ENCODE measurements at regions not wholly inside any gene's neighbourhood (a gene's known extent, or its start where the extent isn't known, plus 50 kb on each side); places are given as distances from the start of the nearest gene placed in this dataset.

- Histone ChIP-seq H3K9me3 (ENCODE audit: control insufficient read depth in 2 of 2, insufficient read depth in 1 of 2, low read length in 1 of 2) (no peaks in the 10 kb centered on the region), H3K27me3 (ENCODE audit: control insufficient read depth in 2 of 2, insufficient read depth in 1 of 2, low read length in 1 of 2) (no peaks in the 10 kb centered on the region), H3K27ac (ENCODE audit: low read depth in 1 of 2, low read length in 1 of 2) (no peak overlapping the region), H3K36me3 (ENCODE audit: control insufficient read depth in 2 of 2, insufficient read depth in 2 of 2, low read length in 1 of 2) (no peaks in the 10 kb centered on the region), H3K4me3 (ENCODE audit: low read length in 2 of 2) (no peak overlapping the region), H3K4me1 (ENCODE audit: control insufficient read depth in 2 of 2, insufficient read depth in 2 of 2, low read length in 2 of 2) (no peaks in the 10 kb centered on the region)
- DNase-seq (ENCODE audit: low read depth in 6 of 9, low spot score in 9 of 9): no peak
- WGBS: 91% methylated on average over 4 of the region's 4 CpGs
These were observed 64.8 kb downstream of the SCN11A start for GRCh38 chr3:38986901-38987300.

- no peak for DNase-seq (ENCODE audit: low read depth in 6 of 9, low spot score in 9 of 9)
- no peaks in the 10 kb centered on the region for H3K36me3 ChIP-seq (ENCODE audit: control insufficient read depth in 2 of 2, insufficient read depth in 2 of 2, low read length in 1 of 2)
- H3K4me1 ChIP-seq (ENCODE audit: control insufficient read depth in 2 of 2, insufficient read depth in 2 of 2, low read length in 2 of 2): no peaks in the 10 kb centered on the region
- no peak overlapping the region for H3K4me3 ChIP-seq (ENCODE audit: low read length in 2 of 2)
- no peak overlapping the region for H3K27ac ChIP-seq (ENCODE audit: low read depth in 1 of 2, low read length in 1 of 2)
- H3K27me3 ChIP-seq (ENCODE audit: control insufficient read depth in 2 of 2, insufficient read depth in 1 of 2, low read length in 1 of 2): no peaks in the 10 kb centered on the region
- H3K9me3 ChIP-seq (ENCODE audit: control insufficient read depth in 2 of 2, insufficient read depth in 1 of 2, low read length in 1 of 2): no peaks in the 10 kb centered on the region
- WGBS: 95% methylated on average over 4 of the region's 4 CpGs
These were observed 65.8 kb downstream of the SCN11A start for GRCh38 chr3:38985981-38986380.

DNA sequence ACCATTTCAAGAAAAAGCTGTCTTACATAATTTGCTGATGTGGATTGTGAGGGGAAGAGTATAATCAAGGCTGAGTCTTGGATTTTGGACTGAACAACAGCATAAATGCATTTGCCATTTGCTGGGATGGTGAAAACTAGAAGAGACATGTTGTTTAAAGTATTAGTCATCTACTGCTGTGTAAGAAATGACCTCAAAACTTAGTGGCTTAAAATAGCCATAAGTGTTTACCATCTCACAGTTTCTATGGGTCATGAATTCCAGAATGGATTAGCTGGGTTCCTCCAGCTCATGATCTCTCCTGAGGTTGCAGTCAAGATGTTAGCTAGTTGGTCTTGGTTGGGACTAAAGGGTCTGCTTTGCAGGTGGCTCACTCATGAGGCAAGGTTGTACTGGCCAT is 66.2 kb downstream of the SCN11A start:
- H3K4me3 ChIP-seq (ENCODE audit: low read length in 2 of 2): no peak overlapping the region
- no peaks in the 10 kb centered on the region for H3K9me3 ChIP-seq (ENCODE audit: control insufficient read depth in 2 of 2, insufficient read depth in 1 of 2, low read length in 1 of 2)
- no peak overlapping the region for H3K27ac ChIP-seq (ENCODE audit: low read depth in 1 of 2, low read length in 1 of 2)
- no peak for DNase-seq (ENCODE audit: low read depth in 6 of 9, low spot score in 9 of 9)
- no peaks in the 10 kb centered on the region for H3K27me3 ChIP-seq (ENCODE audit: control insufficient read depth in 2 of 2, insufficient read depth in 1 of 2, low read length in 1 of 2)
- H3K4me1 ChIP-seq (ENCODE audit: control insufficient read depth in 2 of 2, insufficient read depth in 2 of 2, low read length in 2 of 2): no peaks in the 10 kb centered on the region
- H3K36me3 ChIP-seq (ENCODE audit: control insufficient read depth in 2 of 2, insufficient read depth in 2 of 2, low read length in 1 of 2): no peaks in the 10 kb centered on the region

DNA sequence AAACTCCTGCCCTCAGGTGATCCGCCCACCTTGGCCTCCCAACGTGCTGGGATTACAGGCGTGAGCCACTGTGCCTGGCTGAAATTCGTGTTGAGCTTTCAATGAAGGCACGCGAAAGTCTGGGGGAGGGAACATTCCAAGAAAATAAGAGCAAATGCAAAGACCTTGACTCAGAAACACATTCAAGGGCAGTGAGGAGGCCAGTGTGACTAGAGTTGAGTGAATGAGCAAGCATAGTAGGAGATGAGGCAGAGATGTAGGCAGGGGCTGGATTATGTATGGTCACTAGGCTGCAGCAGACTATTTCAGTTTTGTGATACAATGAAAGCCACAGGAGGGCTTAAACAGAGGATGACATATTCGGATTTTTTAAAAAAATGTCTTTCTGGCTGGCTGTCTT is 67.0 kb downstream of the SCN11A start:
- H3K9me3 ChIP-seq (ENCODE audit: control insufficient read depth in 2 of 2, insufficient read depth in 1 of 2, low read length in 1 of 2): no peaks in the 10 kb centered on the region
- DNase-seq (ENCODE audit: low read depth in 6 of 9, low spot score in 9 of 9): no peak
- no peaks in the 10 kb centered on the region for H3K4me1 ChIP-seq (ENCODE audit: control insufficient read depth in 2 of 2, insufficient read depth in 2 of 2, low read length in 2 of 2)
- H3K27me3 ChIP-seq (ENCODE audit: control insufficient read depth in 2 of 2, insufficient read depth in 1 of 2, low read length in 1 of 2): no peaks in the 10 kb centered on the region
- no peak overlapping the region for H3K27ac ChIP-seq (ENCODE audit: low read depth in 1 of 2, low read length in 1 of 2)
- no peaks in the 10 kb centered on the region for H3K36me3 ChIP-seq (ENCODE audit: control insufficient read depth in 2 of 2, insufficient read depth in 2 of 2, low read length in 1 of 2)
- 96% methylated on average over 7 of the region's 7 CpGs for WGBS
- no peak overlapping the region for H3K4me3 ChIP-seq (ENCODE audit: low read length in 2 of 2)

- Histone ChIP-seq H3K36me3 (ENCODE audit: control insufficient read depth in 2 of 2, insufficient read depth in 2 of 2, low read length in 1 of 2) (no peaks in the 10 kb centered on the region), H3K4me3 (ENCODE audit: low read length in 2 of 2) (no peak overlapping the region), H3K4me1 (ENCODE audit: control insufficient read depth in 2 of 2, insufficient read depth in 2 of 2, low read length in 2 of 2) (no peaks in the 10 kb centered on the region), H3K27me3 (ENCODE audit: control insufficient read depth in 2 of 2, insufficient read depth in 1 of 2, low read length in 1 of 2) (no peaks in the 10 kb centered on the region), H3K27ac (ENCODE audit: low read depth in 1 of 2, low read length in 1 of 2) (no peak overlapping the region), H3K9me3 (ENCODE audit: control insufficient read depth in 2 of 2, insufficient read depth in 1 of 2, low read length in 1 of 2) (no peaks in the 10 kb centered on the region)
- DNase-seq (ENCODE audit: low read depth in 6 of 9, low spot score in 9 of 9): no peak
These were observed 67.6 kb downstream of the SCN11A start for GRCh38 chr3:38984110-38984509.

DNA sequence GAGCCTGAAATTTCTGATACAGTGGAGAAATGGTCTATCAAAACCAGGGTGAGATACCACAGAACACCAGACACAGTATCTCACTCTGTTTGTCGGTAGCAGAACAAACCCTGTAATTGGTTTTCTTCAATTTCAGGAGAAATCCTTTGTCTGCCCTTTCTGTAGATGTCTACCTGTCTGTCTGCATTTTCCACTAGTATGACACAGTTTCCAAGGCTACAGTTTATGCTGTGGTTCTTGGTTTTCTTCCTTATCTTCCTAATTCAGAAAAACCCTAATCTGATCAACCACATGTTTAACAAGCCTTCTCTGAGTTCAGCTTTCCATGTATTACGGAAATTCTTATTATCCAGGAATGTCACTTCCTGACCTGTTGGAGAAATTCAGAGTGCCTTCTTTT is 70.8 kb downstream of the SCN11A start:
- no peak for DNase-seq (ENCODE audit: low read depth in 6 of 9, low spot score in 9 of 9)
- no peaks in the 10 kb centered on the region for H3K36me3 ChIP-seq (ENCODE audit: control insufficient read depth in 2 of 2, insufficient read depth in 2 of 2, low read length in 1 of 2)
- no peaks in the 10 kb centered on the region for H3K27me3 ChIP-seq (ENCODE audit: control insufficient read depth in 2 of 2, insufficient read depth in 1 of 2, low read length in 1 of 2)
- H3K4me1 ChIP-seq (ENCODE audit: control insufficient read depth in 2 of 2, insufficient read depth in 2 of 2, low read length in 2 of 2): no peaks in the 10 kb centered on the region
- H3K9me3 ChIP-seq (ENCODE audit: control insufficient read depth in 2 of 2, insufficient read depth in 1 of 2, low read length in 1 of 2): no peaks in the 10 kb centered on the region
- WGBS: 97% methylated on average over 2 of the region's 2 CpGs
- no peak overlapping the region for H3K4me3 ChIP-seq (ENCODE audit: low read length in 2 of 2)
- no peak overlapping the region for H3K27ac ChIP-seq (ENCODE audit: low read depth in 1 of 2, low read length in 1 of 2)

DNA sequence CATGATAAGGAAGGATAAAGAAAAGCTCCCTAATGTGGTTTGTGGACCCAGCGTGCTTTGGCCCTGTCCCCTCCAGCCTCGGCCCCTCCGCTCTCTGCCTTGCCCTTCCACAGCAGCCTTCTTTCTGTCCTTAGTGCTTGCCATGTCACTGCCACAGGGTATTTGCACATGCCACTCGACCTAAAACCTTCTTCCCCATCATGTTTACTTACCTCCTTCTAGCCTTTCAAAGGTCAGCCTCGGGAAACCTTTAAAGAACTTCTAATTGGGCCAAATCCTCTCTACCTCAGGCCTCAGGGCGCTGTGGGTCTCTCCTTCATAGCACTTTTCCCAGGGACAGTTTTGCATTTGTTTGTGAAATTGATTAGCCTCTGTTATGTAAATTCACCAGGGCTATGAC is 73.0 kb downstream of the SCN11A start:
- H3K27ac ChIP-seq (ENCODE audit: low read depth in 1 of 2, low read length in 1 of 2): no peak overlapping the region
- no peaks in the 10 kb centered on the region for H3K9me3 ChIP-seq (ENCODE audit: control insufficient read depth in 2 of 2, insufficient read depth in 1 of 2, low read length in 1 of 2)
- no peaks in the 10 kb centered on the region for H3K36me3 ChIP-seq (ENCODE audit: control insufficient read depth in 2 of 2, insufficient read depth in 2 of 2, low read length in 1 of 2)
- DNase-seq (ENCODE audit: low read depth in 6 of 9, low spot score in 9 of 9): no peak
- WGBS: 90% methylated on average over 6 of the region's 6 CpGs
- H3K27me3 ChIP-seq (ENCODE audit: control insufficient read depth in 2 of 2, insufficient read depth in 1 of 2, low read length in 1 of 2): no peaks in the 10 kb centered on the region
- H3K4me1 ChIP-seq (ENCODE audit: control insufficient read depth in 2 of 2, insufficient read depth in 2 of 2, low read length in 2 of 2): no peaks in the 10 kb centered on the region
- no peak overlapping the region for H3K4me3 ChIP-seq (ENCODE audit: low read length in 2 of 2)

DNA sequence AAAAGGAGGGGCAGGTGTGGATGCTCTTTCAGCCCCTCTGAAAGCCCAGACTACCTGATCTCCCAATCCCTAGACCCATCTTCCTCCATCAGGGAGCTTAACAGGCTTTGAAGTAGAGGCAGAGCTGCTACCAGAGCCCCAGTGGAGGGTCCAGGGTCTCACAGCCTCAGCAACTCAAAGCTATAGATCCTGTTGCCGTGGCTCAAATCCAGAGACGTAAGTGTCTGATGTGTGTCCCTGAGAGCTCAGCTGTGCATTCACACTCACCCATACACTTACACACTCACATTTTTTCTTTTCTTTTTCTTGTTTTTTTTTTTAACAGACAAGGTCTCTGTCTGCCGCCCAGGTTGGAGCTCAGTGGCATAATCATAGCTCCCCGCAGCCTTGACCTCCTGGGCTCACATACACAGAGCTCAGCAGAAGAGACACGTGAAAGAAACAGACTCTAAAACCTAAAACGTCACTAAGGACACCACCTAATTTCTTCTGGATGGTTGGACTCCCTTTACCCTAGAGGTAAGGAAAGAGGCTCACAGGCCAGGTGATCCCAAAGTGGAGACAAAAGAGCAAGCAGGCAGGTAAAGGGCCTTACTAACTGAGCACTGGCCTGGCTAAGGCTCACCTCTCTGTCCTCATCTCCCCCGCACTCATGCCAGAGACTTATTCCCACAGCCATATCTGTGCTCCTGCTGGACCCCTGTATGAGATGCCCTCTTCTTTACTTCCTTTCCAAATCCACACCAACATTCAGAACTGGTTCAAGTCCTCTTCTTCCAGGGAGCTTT is 80.7 kb downstream of the SCN11A start:
- WGBS: 97% methylated on average over 7 of the region's 7 CpGs
- no peaks in the 10 kb centered on the region for H3K27me3 ChIP-seq (ENCODE audit: control insufficient read depth in 2 of 2, insufficient read depth in 1 of 2, low read length in 1 of 2)
- no peak for DNase-seq (ENCODE audit: low read depth in 6 of 9, low spot score in 9 of 9)
- H3K36me3 ChIP-seq (ENCODE audit: control insufficient read depth in 2 of 2, insufficient read depth in 2 of 2, low read length in 1 of 2): no peaks in the 10 kb centered on the region
- no peaks in the 10 kb centered on the region for H3K4me1 ChIP-seq (ENCODE audit: control insufficient read depth in 2 of 2, insufficient read depth in 2 of 2, low read length in 2 of 2)
- no peak overlapping the region for H3K27ac ChIP-seq (ENCODE audit: low read depth in 1 of 2, low read length in 1 of 2)
- H3K4me3 ChIP-seq (ENCODE audit: low read length in 2 of 2): no peak overlapping the region
- H3K9me3 ChIP-seq (ENCODE audit: control insufficient read depth in 2 of 2, insufficient read depth in 1 of 2, low read length in 1 of 2): no peaks in the 10 kb centered on the region

- WGBS: 88% methylated on average over 9 of the region's 9 CpGs
- Histone ChIP-seq H3K27me3 (ENCODE audit: control insufficient read depth in 2 of 2, insufficient read depth in 1 of 2, low read length in 1 of 2) (no peaks in the 10 kb centered on the region), H3K4me3 (ENCODE audit: low read length in 2 of 2) (no peak overlapping the region), H3K4me1 (ENCODE audit: control insufficient read depth in 2 of 2, insufficient read depth in 2 of 2, low read length in 2 of 2) (no peaks in the 10 kb centered on the region), H3K36me3 (ENCODE audit: control insufficient read depth in 2 of 2, insufficient read depth in 2 of 2, low read length in 1 of 2) (no peaks in the 10 kb centered on the region), H3K9me3 (ENCODE audit: control insufficient read depth in 2 of 2, insufficient read depth in 1 of 2, low read length in 1 of 2) (no peaks in the 10 kb centered on the region), H3K27ac (ENCODE audit: low read depth in 1 of 2, low read length in 1 of 2) (no peak overlapping the region)
- no peak for DNase-seq (ENCODE audit: low read depth in 6 of 9, low spot score in 9 of 9)
These were observed 82.2 kb downstream of the SCN11A start for GRCh38 chr3:38969317-38970235.
